ENCODE measurements at regions not wholly inside any gene's neighbourhood (a gene's known extent, or its start where the extent isn't known, plus 50 kb on each side); places are given as distances from the start of the nearest gene placed in this dataset.

DNA sequence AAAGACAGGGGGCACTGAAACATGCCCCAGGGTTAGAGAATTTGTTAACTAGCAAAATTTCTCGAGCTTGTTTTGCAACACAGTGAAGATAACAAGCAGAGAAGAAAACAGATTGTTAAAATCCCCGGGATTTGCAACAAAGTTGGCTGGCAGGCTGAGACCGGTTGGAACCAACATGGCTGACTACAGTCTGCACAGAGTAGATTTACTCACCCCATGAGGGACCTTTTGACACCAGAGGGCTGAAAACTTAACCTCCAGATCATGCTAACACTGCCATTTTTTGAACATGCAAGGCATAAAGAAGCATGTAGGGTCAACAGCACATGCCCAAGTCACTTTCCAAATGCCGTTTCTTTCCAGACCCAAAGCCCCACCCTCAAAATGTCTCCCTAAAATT lies 95.2 kb upstream of the TMEM26 start (continued):
- TF ChIP-seq, protein P1, sequence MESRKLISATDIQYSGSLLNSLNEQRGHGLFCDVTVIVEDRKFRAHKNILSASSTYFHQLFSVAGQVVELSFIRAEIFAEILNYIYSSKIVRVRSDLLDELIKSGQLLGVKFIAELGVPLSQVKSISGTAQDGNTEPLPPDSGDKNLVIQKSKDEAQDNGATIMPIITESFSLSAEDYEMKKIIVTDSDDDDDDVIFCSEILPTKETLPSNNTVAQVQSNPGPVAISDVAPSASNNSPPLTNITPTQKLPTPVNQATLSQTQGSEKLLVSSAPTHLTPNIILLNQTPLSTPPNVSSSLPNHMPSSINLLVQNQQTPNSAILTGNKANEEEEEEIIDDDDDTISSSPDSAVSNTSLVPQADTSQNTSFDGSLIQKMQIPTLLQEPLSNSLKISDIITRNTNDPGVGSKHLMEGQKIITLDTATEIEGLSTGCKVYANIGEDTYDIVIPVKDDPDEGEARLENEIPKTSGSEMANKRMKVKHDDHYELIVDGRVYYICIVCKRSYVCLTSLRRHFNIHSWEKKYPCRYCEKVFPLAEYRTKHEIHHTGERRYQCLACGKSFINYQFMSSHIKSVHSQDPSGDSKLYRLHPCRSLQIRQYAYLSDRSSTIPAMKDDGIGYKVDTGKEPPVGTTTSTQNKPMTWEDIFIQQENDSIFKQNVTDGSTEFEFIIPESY (IDR thresholded peaks at IDR 0.05), result no peak
- TF ChIP-seq NR2F2 (IDR thresholded peaks at IDR 0.05) (no peak), FOXA1 (IDR thresholded peaks at IDR 0.05) (no peak)

DNA sequence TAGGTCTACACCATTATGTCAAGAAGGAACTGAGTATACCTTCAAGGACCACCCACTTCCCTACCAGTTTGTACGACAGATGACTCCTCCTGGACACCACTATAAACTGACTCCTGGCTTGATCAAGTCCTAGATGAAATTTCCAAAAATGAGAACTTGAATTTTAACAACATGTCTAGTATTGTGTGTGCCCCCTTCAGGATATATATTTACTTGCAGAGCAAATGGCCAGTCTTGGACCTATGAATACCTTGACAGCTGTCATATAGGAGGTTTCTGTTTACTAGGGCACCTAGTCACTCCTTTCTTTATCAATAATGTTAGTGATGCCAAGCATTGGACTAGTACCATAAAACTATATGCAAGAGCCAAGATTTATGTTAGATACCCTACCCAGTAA lies 94.1 kb upstream of the TMEM26 start:
- Histone ChIP-seq H3K36me3 (ENCODE audit: control insufficient read depth in 4 of 4, insufficient read depth in 3 of 4, low read depth in 1 of 4, low read length in 3 of 4) (no peaks in the 10 kb centered on the region), H3K27ac (ENCODE audit: low read depth in 1 of 2, low read length in 2 of 2) (no peak overlapping the region), H3K4me3 (ENCODE audit: low read depth in 1 of 3, low read length in 3 of 3) (no peak overlapping the region), H3K9me3 (ENCODE audit: control insufficient read depth in 4 of 4, low read length in 3 of 4) (peaks cover 0 to 6% (median 0%) of the 10 kb centered on the region in 4 donors), H3K27me3 (ENCODE audit: control insufficient read depth in 4 of 4, insufficient read depth in 4 of 4, low read length in 3 of 4) (no peaks in the 10 kb centered on the region), H3K9ac (ENCODE audit: low read depth in 1 of 2, low read length in 2 of 2) (no peak overlapping the region), H3K4me1 (ENCODE audit: control insufficient read depth in 4 of 4, insufficient read depth in 4 of 4, low read length in 3 of 4) (no peaks in the 10 kb centered on the region)
- WGBS, result 82% methylated on average over 1 of the region's 1 CpG
- DNase-seq (ENCODE audit: low spot score), result no peak
- TF ChIP-seq RXRA (IDR thresholded peaks at IDR 0.05), result no peak

DNA sequence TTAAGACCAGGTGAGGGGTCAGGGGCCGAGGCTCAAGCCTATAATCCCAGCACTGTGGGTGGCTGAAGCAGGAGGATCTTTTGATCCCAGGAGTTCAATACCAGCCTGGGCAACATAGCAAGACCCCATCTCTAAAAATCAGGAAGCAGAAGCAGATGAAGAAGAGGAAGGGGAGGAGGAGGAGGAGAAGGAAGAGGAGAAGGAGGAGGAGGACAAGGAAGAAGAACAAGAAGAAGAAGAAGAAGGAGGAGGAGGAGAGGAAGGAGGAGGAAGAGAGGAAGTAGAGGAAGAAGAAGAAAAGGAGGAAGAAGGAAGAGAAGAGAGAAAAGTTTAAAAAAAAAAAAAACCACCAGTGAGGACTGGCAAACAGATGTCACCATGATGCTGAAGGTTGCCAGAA lies 92.0 kb upstream of the TMEM26 start:
- DNase-seq (ENCODE audit: low spot score), result no peak
- Histone ChIP-seq H3K36me3 (ENCODE audit: control insufficient read depth in 4 of 4, insufficient read depth in 3 of 4, low read depth in 1 of 4, low read length in 3 of 4) (no peaks in the 10 kb centered on the region), H3K4me1 (ENCODE audit: control insufficient read depth in 4 of 4, insufficient read depth in 4 of 4, low read length in 3 of 4) (no peaks in the 10 kb centered on the region), H3K9ac (ENCODE audit: low read depth in 1 of 2, low read length in 2 of 2) (no peak overlapping the region), H3K4me3 (ENCODE audit: low read depth in 1 of 3, low read length in 3 of 3) (no peak overlapping the region), H3K27ac (ENCODE audit: low read depth in 1 of 2, low read length in 2 of 2) (no peak overlapping the region), H3K9me3 (ENCODE audit: control insufficient read depth in 4 of 4, low read length in 3 of 4) (peaks cover 0 to 6% (median 0%) of the 10 kb centered on the region in 4 donors), H3K27me3 (ENCODE audit: control insufficient read depth in 4 of 4, insufficient read depth in 4 of 4, low read length in 3 of 4) (no peaks in the 10 kb centered on the region)
- WGBS, result 38% methylated on average over 1 of the region's 1 CpG
- TF ChIP-seq JUND (IDR thresholded peaks at IDR 0.05) (no peak), FOXA2 (IDR thresholded peaks at IDR 0.05) (no peak), YY1 (IDR thresholded peaks at IDR 0.05) (no peak), TAF1 (conservative IDR thresholded peaks at IDR 0.05) (no peak), RAD21 (IDR thresholded peaks at IDR 0.05) (no peak), GABPA (IDR thresholded peaks at IDR 0.05 in 1 of 2, conservative IDR thresholded peaks at IDR 0.05 in 1 of 2) (no peak), RXRA (IDR thresholded peaks at IDR 0.05) (no peak), EGR1 (IDR thresholded peaks at IDR 0.05; ENCODE audit: low read depth in 2 of 2) (no peak), SP1 (IDR thresholded peaks at IDR 0.05) (no peak), HNF4A (conservative IDR thresholded peaks at IDR 0.05) (no peak), FOXA1 (IDR thresholded peaks at IDR 0.05) (no peak), NR2F2 (IDR thresholded peaks at IDR 0.05) (no peak), HNF4G (IDR thresholded peaks at IDR 0.05) (no peak)
- TF ChIP-seq, protein P2, sequence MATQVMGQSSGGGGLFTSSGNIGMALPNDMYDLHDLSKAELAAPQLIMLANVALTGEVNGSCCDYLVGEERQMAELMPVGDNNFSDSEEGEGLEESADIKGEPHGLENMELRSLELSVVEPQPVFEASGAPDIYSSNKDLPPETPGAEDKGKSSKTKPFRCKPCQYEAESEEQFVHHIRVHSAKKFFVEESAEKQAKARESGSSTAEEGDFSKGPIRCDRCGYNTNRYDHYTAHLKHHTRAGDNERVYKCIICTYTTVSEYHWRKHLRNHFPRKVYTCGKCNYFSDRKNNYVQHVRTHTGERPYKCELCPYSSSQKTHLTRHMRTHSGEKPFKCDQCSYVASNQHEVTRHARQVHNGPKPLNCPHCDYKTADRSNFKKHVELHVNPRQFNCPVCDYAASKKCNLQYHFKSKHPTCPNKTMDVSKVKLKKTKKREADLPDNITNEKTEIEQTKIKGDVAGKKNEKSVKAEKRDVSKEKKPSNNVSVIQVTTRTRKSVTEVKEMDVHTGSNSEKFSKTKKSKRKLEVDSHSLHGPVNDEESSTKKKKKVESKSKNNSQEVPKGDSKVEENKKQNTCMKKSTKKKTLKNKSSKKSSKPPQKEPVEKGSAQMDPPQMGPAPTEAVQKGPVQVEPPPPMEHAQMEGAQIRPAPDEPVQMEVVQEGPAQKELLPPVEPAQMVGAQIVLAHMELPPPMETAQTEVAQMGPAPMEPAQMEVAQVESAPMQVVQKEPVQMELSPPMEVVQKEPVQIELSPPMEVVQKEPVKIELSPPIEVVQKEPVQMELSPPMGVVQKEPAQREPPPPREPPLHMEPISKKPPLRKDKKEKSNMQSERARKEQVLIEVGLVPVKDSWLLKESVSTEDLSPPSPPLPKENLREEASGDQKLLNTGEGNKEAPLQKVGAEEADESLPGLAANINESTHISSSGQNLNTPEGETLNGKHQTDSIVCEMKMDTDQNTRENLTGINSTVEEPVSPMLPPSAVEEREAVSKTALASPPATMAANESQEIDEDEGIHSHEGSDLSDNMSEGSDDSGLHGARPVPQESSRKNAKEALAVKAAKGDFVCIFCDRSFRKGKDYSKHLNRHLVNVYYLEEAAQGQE (IDR thresholded peaks at IDR 0.05), result no peak
- TF ChIP-seq, protein P3, sequence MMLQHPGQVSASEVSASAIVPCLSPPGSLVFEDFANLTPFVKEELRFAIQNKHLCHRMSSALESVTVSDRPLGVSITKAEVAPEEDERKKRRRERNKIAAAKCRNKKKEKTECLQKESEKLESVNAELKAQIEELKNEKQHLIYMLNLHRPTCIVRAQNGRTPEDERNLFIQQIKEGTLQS (IDR thresholded peaks at IDR 0.05), result no peak
- TF ChIP-seq, protein P1 (IDR thresholded peaks at IDR 0.05), result no peak
- TF ChIP-seq, protein P4, sequence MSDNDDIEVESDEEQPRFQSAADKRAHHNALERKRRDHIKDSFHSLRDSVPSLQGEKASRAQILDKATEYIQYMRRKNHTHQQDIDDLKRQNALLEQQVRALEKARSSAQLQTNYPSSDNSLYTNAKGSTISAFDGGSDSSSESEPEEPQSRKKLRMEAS (IDR thresholded peaks at IDR 0.05), result no peak
- TF ChIP-seq, protein P5, sequence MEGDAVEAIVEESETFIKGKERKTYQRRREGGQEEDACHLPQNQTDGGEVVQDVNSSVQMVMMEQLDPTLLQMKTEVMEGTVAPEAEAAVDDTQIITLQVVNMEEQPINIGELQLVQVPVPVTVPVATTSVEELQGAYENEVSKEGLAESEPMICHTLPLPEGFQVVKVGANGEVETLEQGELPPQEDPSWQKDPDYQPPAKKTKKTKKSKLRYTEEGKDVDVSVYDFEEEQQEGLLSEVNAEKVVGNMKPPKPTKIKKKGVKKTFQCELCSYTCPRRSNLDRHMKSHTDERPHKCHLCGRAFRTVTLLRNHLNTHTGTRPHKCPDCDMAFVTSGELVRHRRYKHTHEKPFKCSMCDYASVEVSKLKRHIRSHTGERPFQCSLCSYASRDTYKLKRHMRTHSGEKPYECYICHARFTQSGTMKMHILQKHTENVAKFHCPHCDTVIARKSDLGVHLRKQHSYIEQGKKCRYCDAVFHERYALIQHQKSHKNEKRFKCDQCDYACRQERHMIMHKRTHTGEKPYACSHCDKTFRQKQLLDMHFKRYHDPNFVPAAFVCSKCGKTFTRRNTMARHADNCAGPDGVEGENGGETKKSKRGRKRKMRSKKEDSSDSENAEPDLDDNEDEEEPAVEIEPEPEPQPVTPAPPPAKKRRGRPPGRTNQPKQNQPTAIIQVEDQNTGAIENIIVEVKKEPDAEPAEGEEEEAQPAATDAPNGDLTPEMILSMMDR (IDR thresholded peaks at IDR 0.05; ENCODE audit: low read depth, low read length, missing input control), result no peak
